ENCODE measurements at regions not wholly inside any gene's neighbourhood (a gene's known extent, or its start where the extent isn't known, plus 50 kb on each side); places are given as distances from the start of the nearest gene placed in this dataset.
"Not testable (repeated sequence)": the region's sequence is repeated elsewhere in the genome, so short reads cannot be mapped to it uniquely, and the experiment has no call there.

DNA sequence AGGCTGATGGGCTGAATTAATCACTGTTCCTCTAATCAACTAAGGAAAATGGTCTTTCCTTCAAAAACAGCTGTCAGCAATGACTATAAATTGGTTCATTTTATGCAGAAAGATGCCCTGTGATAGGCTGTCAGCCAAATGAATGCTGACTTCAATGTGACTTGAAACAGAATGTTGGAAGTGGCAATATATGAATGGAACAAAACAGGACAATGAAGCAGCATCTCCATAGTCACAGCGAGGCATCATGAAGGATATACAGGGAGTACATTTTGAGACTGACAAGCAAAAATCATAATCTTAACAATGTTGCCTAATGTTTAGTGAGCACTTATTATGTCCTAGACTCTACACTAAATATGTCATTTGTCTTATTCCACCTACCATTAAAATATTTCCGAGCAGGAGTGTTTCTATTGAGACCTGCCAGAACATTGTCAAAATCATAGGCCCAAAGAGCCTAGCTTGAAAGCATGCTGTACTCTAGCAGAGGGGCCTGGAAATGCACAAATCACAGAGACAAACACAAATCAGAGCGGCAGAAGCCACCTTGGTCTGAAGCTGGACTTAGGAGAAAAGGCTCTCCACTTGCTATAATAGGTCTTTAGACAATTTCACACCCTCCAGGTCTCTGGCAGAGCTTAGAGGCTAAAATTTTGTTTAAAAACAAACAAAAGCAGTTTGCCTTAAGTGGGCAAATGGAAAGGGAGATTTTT, 63.3 kb downstream of the FAM50B start:
- peak overlapping the region in 1 of 3 experiments; percentile 23 for H3K4me3 Mint-ChIP-seq
- no peaks in the 10 kb centered on the region for H3K36me3 Mint-ChIP-seq (ENCODE audit: low read depth)
- no peaks in the 10 kb centered on the region for H3K27me3 Mint-ChIP-seq (ENCODE audit: low read depth)
- H3K27ac Mint-ChIP-seq = peak overlapping the region; percentile 93 to 98 (median 94)
- peaks cover 48% of the 10 kb centered on the region for H3K4me1 Mint-ChIP-seq
- peaks cover 4% of the 10 kb centered on the region for H3K9me3 Mint-ChIP-seq
- TF ChIP-seq, protein P1, sequence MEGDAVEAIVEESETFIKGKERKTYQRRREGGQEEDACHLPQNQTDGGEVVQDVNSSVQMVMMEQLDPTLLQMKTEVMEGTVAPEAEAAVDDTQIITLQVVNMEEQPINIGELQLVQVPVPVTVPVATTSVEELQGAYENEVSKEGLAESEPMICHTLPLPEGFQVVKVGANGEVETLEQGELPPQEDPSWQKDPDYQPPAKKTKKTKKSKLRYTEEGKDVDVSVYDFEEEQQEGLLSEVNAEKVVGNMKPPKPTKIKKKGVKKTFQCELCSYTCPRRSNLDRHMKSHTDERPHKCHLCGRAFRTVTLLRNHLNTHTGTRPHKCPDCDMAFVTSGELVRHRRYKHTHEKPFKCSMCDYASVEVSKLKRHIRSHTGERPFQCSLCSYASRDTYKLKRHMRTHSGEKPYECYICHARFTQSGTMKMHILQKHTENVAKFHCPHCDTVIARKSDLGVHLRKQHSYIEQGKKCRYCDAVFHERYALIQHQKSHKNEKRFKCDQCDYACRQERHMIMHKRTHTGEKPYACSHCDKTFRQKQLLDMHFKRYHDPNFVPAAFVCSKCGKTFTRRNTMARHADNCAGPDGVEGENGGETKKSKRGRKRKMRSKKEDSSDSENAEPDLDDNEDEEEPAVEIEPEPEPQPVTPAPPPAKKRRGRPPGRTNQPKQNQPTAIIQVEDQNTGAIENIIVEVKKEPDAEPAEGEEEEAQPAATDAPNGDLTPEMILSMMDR (IDR thresholded peaks at IDR 0.05; ENCODE audit: unreplicated experiment in 3 of 3) = no peak

DNA sequence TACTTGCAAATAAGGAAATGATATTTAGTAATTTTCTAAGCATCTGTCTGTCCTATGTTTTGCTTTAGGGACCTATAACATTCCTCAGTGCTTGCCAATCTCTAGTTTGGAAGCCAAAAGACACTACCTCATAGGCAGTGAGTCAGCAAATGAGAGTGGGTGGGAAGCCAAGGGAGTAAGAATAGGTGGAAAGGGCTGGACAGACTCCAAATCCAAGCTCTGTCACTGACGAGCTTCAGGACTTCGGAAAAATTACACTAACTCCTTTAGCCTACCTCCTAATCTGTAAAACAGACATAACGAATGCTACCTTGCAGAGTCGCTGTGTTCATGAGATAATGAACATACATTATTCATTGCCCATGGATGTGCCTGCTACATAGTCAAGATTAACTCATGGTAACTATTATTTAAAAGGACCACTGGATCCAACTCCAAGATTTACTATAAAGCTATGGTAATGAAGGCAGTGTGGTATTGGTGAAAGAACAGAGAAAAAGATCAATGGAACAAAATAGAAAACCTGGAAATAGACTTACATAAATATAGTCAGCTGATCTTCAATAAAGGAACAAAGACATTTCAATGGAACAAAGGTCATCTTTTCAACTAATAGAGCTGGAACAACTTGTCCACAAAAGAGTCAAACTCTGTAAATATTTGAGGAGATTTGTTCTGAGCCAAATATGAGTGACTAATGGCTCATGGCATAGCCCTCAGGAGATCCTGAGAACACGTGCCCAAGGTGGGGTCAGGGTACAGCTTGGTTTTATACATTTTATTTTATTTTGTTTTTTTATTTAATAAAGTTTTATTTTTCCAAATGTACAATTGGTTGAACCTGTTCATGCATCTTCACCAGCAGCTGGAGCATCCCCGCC, 64.1 kb downstream of the FAM50B start:
- TF ChIP-seq, protein P1 (IDR thresholded peaks at IDR 0.05; ENCODE audit: unreplicated experiment in 3 of 3) = no peak
- H3K4me1 Mint-ChIP-seq = peaks cover 44% of the 10 kb centered on the region
- no peaks in the 10 kb centered on the region for H3K27me3 Mint-ChIP-seq (ENCODE audit: low read depth)
- no peaks in the 10 kb centered on the region for H3K36me3 Mint-ChIP-seq (ENCODE audit: low read depth)
- H3K9me3 Mint-ChIP-seq = peaks cover 4% of the 10 kb centered on the region
- H3K4me3 Mint-ChIP-seq = no peak overlapping the region
- H3K27ac Mint-ChIP-seq = peak overlapping the region; percentile 93 to 98 (median 94)

DNA sequence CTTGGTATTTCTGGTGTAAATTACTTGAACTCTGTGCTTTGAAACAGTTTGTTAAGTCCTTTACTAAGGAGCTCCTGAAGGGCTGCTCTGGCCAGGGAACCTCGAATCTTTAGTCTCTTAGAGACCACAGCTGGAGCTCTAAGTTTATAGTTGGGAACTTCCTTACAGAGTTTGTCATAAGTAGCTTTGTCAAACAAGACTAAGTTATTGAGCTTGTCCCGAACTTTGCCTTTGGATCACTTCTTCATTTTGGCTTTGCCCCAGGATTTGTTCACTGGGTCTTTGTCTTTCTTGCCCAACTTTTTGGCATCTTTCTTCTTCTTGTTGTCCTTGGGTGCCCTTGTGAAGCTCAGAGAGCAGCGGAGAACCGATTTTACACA, 64.8 kb downstream of the FAM50B start:
- peak overlapping the region in 2 of 3 experiments; percentile 28 to 70 for H3K27ac Mint-ChIP-seq
- no peaks in the 10 kb centered on the region for H3K36me3 Mint-ChIP-seq (ENCODE audit: low read depth)
- H3K27me3 Mint-ChIP-seq (ENCODE audit: low read depth) = no peaks in the 10 kb centered on the region
- H3K4me3 Mint-ChIP-seq = no peak overlapping the region
- peaks cover 6% of the 10 kb centered on the region for H3K9me3 Mint-ChIP-seq
- TF ChIP-seq, protein P1 (IDR thresholded peaks at IDR 0.05; ENCODE audit: unreplicated experiment in 3 of 3) = no peak
- peaks cover 44% of the 10 kb centered on the region for H3K4me1 Mint-ChIP-seq

DNA sequence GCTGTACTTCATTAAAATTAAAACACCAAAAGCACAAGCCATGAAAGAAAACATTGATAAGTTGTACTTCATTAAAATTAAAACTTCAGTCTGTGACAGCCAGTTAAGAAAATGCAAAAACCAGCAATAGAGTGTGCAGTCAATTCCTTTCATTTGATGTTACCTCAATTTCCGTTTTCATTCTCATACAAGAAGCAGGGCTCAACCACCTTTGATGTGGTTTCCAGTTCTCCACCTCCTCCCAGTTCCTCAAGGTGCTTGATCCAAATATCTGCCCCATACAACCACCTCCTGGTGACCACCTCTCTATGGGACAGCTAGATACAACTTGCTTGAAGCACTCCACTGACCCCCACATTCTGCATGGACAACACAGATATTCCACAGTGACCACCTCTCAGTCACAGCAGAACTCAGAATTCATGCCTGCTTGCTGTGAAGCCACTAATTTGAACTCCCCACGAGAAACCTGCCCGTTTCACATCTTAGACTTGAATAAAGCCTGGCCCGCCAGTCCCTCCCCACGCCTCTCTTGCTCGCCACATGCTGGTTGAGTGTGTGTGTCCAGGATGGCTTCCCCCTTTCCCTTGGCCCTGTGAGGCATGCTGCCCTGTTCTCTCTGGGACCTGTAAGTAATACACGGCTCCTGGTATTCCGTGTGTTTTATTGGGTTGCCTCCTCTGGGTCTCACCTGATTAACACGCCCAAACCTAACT, 66.1 kb downstream of the FAM50B start:
- H3K4me3 Mint-ChIP-seq = no peak overlapping the region
- peak overlapping the region in 1 of 3 experiments; percentile 71 for H3K27ac Mint-ChIP-seq
- H3K27me3 Mint-ChIP-seq (ENCODE audit: low read depth) = no peaks in the 10 kb centered on the region
- H3K9me3 Mint-ChIP-seq = peaks cover 8% of the 10 kb centered on the region
- TF ChIP-seq, protein P1 (IDR thresholded peaks at IDR 0.05; ENCODE audit: unreplicated experiment in 3 of 3) = no peak
- no peaks in the 10 kb centered on the region for H3K36me3 Mint-ChIP-seq (ENCODE audit: low read depth)
- peaks cover 38% of the 10 kb centered on the region for H3K4me1 Mint-ChIP-seq

DNA sequence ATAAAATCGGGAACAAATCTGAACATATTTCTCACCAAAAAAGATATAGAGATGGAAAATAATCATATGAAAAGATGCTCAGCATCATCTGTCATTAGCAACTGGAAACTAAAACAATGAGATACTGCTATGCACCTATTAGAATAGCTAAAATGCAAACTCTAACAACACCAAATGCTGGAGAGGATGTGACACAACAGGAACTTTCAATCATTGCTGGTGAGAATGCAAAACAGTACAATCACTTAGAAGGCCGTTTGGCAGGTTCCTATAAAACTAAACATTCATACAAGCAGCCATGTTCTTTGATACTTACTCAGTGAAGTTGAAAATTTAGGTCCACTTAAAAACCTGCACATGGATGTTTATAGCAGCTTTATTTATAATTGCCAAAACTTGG, 67.0 kb downstream of the FAM50B start:
- Mint-ChIP-seq H3K27me3 (ENCODE audit: low read depth) (no peaks in the 10 kb centered on the region), H3K4me3 (no peak overlapping the region), H3K27ac (no peak overlapping the region), H3K4me1 (peaks cover 28% of the 10 kb centered on the region), H3K9me3 (peaks cover 8% of the 10 kb centered on the region), H3K36me3 (ENCODE audit: low read depth) (no peaks in the 10 kb centered on the region)
- TF ChIP-seq, protein P1 (IDR thresholded peaks at IDR 0.05; ENCODE audit: unreplicated experiment in 3 of 3) = no peak

DNA sequence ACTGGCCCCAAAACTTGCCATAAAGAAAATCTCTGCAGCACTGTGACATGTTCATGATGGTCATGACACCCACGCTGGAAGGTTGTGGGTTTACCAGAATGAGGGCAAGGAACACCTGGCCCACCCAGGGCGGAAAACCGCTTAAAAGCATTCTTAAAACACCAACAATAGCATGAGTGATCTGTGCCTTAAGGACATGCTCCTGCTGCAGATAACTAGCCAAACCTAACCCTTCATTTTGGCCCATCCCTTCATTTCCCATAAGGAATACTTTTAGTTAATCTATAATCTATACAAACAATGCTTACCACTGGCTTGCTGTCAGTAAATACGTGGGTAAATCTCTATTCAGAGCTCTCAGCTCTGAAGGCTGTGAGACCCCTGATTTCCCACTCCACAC, 67.6 kb downstream of the FAM50B start:
- H3K36me3 Mint-ChIP-seq (ENCODE audit: low read depth); H3K27me3 Mint-ChIP-seq (ENCODE audit: low read depth); H3K9me3 Mint-ChIP-seq; H3K4me3 Mint-ChIP-seq; H3K27ac Mint-ChIP-seq: not testable (repeated sequence)
- H3K4me1 Mint-ChIP-seq = peaks cover 23% of the 10 kb centered on the region

All from nephron (organoid).